ENCODE measurements at regions not wholly inside any gene's neighbourhood (a gene's known extent, or its start where the extent isn't known, plus 50 kb on each side); places are given as distances from the start of the nearest gene placed in this dataset.
A peak's percentile ranks its signal among the peaks of the same experiment; 100 is the strongest.

DNA sequence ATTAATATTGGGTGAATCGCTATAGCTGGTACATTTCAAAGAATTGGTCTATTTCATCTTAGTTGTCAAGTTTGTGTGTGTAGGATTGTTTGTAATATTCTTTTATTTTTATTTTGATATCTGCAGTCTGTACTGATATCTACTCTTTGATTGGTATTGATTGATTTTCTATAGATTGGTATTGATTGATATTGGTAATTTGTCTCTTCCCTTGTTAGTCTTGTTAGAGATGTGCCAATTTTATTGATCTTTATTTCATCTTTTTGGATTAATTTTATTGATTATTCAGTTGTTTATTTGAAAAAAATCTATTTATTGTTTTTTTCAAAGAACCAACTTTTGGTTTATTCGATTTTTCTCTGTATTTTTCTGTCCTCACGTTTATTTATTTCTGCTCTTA, 61.4 kb downstream of the TM2D3 start:
- DNase-seq: no peak

DNA sequence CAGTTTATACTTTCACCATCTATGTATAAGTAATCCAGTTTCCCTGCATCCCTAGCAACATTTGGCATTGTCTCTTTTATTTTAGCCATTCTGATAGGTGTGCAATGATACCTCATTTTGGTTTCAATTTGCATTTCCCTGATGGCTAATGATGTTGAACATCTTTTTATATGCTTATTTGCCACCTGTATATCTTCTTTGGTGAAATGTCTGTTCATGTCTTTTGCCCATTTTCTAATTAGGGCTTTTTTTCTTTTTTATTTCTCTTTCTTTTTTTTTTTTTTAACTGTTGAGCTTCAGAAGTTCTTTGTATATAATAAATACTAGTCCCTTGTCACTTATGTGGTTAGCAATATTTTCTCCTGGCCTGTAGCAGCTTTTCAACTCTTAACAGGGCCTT, 68.9 kb downstream of the TM2D3 start:
- no peak for DNase-seq

DNA sequence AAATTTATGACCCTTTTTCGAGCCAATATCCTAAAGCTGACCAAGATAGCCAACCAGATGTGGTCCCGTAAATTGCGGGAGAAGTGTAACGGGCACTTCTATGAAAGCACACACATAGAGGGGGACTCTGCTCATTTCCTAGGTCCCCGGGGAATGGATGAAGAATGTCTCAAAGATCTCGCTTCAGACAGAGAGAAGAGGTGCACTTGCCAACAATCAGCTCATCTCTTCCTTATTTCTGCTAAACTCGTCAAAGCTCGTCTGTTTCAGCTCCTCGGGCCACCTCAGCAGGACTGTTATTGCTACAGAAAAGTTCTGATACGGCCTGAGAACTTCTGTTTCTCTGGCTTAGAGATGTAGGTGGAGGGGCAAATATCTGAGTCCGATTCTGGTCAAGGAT, 71.8 kb downstream of the TM2D3 start:
- DNase-seq: no peak

DNA sequence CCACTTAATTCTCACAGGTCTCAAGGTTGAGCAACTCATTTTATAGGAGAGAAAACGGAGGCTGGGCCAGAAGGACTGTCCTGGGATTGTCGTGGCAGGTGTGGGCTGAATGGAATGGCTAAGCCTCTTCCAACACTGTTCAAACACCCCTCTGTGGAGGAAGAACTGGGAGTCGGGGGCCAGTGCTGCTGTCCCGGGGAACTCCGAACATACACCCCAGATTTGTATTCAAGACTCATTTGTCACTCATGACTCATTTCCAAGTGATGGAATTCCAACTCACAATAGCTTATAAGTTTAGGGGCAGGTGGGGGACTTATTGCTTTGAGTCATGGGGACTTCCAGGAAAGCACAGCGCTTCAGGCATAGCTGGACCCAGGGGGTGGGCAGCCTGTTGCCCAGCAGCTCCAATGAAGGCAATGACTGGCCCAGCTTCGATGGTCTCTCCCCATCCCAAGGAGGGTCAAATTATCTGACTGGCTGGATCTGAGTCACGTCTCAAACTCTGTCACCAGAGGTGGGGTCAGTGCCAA, 72.5 kb downstream of the TM2D3 start:
- DNase-seq: no peak

DNA sequence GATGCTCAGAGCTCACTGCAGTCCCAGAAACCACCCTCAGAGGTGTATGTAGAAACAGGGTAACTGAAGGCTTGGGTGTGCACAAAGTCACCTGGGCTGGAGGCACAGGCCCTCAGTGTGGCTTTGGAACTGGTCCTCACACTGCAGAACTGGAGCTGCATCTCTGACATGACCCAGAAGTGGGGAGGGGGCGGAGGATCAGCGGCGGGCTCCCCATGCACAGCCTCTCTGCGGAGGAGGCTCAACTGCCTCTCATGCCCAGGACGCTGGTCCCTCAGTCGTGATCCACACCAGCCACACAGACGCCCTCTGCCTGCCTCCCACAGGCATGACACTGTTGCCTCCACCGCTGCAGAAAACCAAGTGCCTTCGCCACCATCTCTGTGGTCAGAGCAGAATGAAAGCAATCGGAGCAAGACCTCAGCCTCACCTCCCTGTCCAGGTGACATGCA, 73.7 kb downstream of the TM2D3 start:
- peak in 1 of 2 experiments; percentile 7 for DNase-seq

DNA sequence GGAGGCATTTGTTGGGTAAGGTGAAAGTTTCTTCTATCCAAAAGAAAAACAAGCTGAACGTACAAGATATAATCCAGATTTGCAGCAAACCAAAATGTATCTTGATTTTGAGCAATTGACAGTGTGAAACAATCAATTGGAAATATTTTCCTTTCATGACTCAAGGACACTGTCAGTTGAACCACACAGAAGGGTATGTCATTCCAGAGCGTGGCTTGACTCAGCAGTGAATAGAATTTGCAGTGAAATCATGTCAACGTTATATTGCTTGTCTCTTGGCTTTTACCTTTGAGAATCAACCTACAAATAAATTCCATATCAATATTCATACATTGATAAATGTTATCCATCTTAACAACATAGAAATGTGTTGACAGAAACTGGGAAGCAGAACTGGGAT, 78.2 kb downstream of the TM2D3 start:
- no peak for DNase-seq

DNA sequence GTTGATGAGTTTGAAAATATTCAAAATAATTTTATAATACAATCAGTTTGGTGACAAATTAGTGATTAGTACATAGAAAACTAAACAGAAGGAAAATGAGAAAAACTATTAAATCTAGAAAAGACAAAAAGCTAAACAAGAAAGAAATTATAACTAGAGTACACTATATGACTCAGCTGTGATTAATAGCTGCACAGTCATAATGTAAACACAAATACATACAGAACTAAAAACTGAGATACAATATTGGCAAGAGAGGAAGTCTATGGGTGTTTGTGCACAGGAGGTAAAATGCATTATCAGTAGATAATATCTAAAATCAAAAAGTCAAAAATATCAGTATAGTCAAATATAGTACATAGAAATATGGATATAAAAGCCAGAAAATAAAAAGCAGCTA, 80.7 kb upstream of the PCSK6 start:
- DNase-seq: no peak

DNA sequence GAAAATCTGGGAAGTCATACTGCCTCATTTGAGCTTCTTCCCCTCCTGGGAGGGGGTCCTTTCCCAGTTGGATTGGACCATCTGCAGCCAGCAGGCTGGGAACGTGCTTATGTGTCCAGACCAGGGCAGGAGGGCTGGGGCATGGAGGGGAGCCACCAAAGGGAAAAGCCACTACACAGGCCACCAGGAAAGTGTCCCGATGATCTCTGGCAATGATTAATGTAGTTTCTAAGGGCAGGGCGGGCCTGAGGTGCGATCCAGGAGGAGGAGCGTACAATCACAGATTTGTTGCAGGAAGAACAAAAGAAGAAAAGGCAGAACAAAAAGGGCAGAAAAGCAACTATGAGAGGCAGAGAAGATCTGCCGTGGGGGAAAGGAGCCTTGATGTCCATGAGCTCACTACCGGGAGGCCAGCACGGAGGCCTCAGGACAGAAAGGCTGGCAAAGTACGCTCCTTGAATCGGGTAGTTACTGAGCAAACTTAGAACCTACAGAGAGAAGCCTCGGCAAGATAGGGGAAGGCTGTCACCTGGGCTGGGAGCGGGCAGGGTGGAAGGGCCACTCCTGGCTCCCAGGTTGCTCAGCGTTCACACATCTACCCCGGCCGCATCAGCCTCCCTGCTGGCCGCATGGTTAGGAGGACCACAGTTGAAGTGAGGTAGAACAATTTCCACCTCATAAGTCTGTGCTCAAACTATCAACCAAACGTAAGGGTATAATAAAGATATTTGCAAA, 79.5 kb upstream of the PCSK6 start:
- no peak for DNase-seq

DNA sequence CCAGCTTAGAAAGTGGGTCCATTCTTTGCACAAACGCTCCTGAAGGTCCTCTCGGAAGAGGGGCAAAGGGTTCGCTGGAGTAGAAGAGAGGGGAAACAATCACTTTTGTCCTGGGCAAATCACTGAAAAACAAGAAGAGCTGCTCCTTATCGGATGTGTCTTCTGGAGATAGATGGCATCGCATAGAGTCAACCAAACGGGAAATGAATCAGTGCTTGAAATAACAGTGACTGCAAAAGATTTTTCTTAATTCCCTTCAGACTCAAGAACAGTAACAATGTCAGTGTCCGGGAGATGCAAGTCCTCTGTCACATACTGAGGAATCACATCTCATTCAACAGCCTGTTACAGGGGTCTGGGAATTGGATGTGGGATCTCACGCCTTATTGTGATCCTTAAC, 78.8 kb upstream of the PCSK6 start:
- no peak for DNase-seq

DNA sequence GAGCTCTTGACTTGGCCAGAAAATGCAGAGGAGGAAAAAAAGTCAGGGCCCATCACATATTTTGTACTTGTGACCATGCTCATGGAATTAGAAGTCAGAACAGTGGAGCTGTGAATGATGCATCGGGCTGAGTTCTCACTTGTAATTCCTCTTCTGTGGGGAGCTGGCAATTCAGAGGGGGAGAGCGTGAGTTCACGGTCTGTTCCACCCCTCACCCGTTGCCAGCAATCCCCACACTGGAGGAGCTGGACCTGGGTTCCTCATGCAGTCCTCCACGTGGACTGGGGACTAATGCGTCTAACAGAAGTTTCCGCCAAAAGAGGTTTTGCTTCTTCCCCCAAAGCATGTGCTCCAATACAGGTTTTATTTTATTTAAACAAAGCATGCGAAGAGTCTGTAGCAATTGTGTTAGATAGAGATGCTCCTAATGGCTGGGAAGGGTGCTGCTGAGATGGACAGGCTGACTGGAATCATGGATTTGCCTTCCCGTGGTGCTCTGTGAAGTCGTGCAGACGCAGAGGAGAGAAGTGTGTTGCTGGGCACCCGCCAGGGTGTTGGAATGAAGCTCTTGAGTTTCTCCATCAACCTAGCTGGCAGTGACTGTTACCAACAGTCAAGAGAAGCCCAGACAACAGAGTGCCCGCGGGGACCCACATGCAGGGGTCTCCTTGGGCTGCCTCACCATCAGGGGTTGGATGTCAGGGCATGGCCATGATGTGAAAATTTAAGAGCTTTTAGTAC, 77.4 kb upstream of the PCSK6 start:
- DNase-seq: no peak

DNA sequence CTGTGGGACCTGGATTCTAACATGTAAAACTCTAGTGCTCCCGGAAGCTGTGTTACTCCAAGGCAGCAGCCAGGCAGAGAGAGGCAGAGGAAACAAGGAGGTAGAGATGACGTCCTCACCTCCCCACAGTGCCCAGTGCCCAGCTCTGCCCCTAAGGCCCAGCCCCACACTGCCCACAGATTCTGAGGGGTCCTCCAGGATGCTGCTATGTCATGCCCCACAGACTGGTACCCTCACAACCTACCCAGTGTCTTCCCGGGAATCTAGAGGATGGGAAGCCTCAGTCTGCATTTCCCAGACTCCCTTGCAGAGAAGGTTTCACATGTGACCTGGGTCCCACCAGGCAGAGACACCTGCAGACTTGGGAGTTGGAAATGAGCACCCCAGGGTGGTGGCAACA, 75.9 kb upstream of the PCSK6 start:
- no peak for DNase-seq

DNA sequence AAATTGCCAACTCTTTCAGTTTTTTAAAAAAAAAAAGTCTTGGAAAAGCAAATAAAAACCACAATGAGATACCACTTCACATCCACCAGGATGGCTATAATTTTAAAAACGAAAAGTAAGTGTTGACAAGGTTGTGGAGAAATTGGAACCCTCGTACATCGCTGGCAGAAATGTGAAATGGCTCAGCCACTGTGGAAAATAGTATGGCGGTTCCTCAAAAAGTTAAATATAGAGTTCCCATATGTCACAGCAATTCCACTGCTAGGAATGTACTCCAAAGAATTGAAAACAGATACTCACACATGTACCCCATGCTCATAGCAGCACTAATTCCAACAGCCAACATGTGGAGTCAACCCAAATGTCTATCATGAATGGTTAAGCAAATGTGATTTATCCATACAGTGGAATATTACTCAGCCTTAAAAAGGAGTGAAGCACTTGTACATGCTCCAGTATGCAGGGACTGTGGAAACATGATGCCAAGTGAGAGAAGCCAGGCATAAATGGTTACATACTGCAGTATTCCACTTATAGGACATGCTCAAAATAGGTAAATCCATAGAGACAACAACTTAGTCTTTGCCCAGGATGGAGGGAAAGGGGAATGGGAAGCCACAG, 73.8 kb upstream of the PCSK6 start:
- no peak for DNase-seq

DNA sequence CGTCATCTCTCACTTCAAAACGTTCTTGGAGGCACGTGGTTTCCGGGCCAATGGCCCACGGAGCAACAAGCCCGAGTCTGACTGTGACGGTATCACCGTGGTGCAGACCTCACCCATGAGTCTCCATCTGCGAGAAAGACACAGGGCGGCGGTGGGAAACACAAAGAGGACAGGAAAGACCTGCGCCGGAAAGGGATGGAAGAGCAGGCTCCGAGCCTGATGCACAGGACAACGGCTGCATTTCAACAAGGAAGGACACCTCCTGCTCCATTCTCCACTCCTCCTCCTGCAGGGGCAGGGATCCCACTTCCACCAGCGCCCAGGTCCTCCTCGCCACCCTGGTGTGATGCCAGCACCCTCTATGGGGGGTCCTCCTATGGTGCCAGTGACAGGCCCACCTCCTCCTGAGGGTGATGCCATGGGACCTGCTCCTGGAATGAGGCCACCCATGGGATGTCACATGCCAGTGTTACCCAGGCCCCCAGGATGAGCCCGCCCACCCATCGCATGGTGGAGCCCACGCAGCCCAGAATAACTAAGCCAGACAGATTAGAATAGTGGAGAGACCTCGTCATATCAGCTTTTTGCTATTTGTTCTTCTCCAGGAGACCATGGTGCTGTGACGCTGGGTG, 73.0 kb upstream of the PCSK6 start:
- DNase-seq: no peak

DNA sequence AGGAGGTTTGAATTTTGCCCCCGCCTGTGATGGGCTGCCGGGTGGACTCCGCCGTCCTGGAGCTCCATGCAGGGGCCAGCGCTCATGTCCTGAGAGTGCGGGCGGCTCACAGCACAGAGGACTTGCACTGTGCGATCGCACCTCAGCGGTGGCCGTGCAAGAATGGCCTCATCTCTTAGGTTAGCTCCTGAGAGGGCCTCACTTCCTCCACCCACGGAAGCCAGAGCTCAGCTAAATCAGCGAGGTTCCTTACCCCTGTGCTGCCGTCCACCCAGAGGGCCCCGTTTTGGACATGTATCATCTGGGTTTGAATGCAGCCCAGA, 72.0 kb upstream of the PCSK6 start:
- no peak for DNase-seq

DNA sequence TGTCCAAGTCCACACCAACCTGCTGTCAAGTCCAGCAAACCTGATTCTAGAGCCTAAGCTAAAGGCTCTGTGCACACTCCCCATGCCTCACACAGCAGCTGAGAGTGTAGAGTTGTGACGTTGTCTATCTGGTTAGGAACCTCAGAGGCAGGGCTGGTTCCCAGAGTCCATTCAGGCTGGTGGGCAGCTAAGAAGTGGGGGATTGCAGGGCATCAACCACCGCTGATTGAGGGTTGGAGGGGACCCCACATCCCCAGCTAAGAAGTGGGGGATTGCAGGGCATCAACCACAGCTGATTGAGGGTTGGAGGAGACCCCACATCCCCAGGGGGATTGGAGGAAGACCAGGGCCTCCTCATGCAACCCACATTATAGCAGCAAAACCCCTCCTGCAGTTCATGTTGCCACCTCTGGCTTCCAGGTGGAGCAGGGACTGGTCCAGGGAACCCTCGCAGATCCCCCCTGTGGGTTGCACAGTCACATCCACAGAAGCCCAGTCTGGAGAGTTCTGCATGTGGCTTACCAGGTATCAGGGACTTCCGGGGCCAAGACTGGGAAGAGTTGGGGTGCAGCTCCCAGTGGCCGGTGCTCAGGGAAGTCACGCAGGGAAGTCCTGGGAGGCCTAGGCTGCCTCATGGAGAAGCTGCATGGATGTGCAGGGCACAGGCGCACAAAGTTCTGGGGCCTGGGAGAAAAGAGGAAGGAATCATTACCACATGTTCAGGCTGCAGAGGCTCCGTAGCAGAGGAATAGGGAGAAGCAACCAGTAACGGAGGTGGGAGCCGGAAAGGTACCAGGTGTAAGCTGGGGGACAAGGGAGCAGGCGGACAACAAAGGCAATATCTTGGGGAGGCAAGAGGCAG, 71.4 kb upstream of the PCSK6 start:
- no peak for DNase-seq

DNA sequence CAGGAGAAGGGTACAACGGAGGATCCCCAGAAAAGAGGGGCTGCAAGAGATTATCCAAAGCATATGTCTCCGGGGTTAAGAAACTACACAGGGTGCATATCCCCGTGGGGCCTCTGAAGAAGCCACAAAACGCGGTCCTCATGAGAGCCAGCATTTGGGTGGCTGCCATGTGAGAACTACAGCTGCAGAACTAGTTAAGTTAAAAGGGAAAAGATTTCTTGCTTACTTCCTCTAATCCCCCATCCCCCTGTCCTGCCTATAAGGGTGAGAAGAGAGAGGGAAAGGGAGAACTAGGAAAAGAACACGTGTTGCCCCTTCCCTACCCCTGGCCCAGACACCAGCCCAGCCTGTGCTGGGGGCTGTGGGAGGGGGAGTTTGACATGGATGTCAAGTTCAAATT, 70.4 kb upstream of the PCSK6 start:
- DNase-seq: no peak

DNA sequence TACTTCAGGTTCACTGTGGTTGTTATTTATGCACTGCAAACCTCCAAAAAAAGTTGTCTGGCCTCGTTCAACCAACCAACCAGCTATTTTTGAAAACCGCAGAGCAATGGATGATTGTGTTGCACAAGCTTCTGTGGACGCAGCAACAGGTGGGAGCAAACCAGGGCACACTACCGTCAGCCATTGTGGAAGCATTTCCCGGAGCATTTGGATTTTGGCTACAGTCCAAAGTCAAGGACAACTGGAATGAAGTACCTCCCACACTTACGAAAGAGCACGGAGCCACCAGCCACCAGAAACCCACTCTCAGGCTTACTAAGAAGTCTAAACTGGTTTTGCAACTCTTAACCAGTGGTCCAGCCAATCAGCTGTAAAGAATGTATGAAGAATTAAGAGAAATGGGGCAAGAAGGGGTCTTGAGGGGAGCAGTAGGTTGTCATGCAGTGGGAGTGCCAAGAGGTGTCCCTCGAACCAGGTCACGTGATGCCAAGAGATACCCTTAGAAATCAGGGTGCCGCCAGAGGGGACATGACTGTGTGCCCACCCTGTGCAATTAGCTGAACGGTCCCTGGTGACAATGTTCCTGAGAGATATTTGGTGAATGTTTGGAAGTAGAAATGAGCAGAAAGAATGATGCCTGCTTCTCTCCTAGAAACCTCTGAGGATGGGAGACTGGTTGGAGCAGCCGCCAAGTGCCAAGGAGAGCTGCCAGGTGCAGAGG, 68.9 kb upstream of the PCSK6 start:
- DNase-seq: no peak

DNA sequence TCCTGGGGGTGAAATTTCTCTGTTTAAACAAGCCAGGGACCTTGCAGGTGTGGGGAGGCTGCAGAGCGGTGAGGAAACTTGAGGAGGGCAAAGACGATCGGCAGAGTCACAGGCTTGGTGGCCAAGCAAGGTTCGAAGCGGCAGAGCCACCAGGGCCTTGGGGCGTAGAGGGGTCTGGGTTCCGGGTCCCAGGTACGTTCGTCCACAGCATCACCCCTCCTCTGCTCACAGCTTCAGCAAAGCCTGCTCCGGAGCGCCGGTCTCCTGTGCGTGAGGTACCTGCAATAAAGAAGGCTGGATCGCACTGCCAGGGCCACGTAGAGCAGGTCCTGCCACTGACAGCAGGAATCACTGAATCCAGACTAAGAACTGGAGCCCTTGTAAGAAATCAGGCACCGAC, 66.8 kb upstream of the PCSK6 start:
- no peak for DNase-seq

DNA sequence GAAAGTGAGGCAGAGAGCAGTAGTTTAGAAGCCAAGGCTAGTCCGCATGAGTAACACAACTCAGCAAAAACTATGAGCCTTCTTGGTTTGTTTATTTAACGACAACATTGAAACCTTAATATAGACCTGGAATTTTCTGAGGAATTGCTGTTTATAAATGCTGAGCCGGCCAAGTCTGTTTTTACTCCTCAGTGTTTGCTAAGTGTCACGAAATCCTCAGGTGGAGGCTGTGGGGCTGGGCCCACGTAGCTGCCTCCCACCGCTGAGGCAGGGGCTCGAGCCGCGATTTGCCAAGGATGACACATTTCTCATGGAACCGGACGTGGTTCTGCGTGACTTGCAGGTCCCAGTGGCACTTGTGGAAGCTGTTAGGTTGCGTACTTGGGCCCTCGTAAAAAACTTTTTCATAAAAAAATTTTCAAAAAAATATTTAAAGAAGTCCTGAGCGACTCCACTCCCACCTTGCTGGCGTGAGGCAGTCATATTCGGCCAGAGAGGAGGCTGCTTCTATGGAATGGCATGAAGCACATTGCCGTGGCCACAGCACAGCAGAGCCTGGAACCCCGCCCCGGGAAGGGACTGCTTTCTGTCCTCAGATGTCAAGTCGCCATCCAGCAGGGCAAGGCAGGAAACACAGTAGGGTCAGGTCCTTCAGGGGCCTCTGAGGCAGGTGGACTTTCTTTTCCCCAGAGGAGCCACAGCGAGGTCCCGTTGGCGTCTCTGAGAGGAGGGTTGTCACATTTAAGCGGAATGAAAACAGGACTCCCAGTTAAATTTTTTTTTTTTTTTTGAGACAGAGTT, 64.8 kb upstream of the PCSK6 start:
- no peak for DNase-seq

DNA sequence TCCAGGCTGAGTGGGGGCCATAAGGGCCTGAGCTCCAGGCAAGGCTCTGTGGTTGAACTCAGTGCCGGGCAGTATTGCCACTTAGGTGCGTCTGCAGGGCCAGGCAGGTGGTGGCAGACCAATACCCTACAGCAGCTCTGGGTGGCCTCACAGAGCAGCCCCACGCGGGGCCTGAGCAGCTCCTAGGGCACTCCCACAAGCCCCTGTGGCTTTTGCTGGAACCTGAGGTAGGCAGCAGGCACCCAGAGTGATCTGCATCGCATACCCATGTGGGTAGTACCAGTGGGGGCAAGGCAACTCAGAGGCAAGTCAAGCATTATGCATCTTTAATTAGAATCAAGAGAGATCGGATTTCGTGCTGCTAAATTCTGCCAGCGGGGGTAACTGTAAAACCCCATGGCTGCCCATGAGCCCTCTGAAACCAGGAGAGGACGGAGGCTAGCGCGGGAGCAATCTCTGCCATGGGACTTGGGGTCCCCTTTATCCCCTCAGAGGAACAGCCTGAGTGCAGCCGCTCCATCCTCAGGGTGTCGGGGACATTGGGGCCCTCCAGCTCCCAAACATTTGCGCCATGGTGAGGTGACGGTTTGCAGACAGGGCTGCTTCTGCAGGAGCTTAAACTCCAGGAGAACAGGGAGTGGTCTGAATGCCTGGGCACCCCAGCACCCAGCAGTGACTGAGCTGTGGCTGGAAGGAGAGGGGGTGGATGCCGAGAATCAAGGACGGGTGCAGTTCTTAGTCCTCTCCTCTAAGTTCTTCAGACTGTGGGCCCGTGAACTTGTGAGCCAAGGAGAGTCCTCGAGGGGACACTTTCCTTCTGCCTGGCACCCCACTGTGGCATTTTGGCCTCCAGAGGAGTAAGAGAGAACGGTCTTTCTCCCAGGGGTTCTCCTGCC, 62.4 kb upstream of the PCSK6 start:
- DNase-seq: no peak
